Glomerular visceral epithelial cell (primary cell): ENCODE measurements at regions not wholly inside any gene's neighbourhood (a gene's known extent, or its start where the extent isn't known, plus 50 kb on each side); places are given as distances from the start of the nearest gene placed in this dataset.

ENCODE experiments used
- DNase-seq: peaks from one replicate; pipeline ENCODE4 v3.0.0-alpha.2; 2016; ENCODE audit errors: extremely low spot score

DNA sequence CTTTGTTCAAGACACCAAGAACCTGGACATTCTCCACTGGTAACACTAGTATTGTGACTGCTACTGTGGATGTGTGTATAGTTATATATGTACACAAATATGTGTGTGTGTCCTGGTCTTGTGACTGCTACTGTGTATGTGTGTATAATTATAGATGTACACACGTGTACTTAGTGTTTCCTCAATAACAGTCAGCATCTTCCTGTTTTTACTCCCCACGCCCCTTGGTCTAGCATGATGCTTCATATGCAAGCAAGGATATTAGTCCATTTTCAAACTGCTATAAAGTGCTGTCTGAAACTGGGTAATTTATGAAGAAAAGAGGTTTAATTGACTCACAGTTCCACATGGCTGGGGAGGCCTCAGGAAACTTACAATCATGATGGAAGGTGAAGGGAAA, 802.7 kb downstream of the RNF144A start:
- no peak for DNase-seq

DNA sequence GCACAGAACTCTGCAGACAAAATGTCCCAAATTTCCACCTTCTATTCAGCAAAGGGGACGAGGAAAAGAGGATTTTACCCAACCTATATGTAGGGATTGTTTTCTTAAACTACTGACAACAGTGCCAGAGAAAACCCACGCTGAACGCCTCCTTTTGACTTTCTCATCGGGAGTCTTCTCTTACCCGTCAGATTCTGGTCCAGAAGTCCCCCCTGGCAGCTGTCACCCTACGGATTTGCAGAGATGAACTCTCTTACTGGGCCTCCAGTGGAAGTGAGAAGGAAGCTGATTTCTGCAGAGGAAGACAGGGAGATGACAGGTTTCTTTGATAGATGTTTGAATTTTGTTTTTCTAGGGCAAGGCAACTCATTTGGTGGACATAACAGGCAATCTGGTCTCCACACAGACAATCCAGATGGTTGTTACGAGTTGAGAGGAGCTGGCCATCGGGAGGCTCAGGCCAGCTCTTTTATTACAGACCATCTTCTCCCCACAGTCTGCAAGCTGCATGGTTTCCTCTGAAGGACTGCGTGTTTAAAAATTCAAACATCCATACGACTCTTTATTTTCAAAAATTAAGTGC, 804.3 kb downstream of the RNF144A start:
- DNase-seq: no peak

DNA sequence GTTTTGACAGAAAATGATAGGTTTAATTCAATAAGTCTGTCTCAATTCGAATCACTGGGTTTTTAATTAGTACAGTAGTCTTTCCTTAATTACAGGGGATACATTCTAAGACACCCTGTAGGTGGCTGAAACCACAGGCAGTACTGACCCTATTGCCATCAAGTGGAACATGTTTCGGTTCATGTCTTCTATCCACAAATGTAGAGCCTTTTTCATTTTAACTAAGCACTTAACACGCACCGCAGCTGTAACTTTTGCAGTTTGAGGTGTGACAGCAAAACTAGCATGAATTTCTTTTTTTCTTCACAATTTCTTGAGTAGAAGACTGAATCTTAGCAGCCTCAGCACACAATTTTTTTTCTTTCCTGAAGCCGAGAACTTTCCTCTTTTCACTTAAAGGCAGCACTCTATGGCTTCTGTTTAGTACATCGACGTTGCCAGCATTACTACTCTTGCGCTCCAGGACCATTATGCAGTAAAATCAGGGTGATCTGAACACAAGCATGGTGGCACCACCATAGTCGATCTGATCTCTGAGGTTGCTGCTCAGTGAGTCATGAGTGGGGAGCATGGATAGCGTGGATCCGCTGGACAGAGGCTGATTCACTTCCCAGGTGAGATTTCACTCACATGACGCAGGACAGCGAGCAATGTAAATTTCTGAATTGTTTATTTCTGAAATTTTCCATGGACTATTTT, 805.1 kb downstream of the RNF144A start:
- no peak for DNase-seq

DNA sequence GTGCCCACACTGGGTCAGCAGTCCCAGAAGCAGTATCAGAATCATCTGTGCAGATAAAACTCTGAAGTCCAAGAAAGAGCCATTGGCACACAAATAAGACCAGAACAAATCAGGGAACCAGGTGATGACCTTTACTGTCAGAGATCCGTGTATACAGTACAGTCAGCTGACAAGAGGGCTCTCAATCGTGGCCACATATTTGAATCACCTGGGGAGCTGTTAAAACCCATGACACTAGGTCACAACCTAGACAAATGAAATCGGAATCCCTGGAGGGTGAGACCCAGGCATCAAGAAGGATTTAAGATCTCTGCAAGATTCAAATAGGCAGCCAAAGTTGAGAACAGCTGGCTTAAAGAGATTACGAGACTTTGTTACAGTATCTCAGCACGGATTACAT, 807.1 kb downstream of the RNF144A start:
- no peak for DNase-seq

DNA sequence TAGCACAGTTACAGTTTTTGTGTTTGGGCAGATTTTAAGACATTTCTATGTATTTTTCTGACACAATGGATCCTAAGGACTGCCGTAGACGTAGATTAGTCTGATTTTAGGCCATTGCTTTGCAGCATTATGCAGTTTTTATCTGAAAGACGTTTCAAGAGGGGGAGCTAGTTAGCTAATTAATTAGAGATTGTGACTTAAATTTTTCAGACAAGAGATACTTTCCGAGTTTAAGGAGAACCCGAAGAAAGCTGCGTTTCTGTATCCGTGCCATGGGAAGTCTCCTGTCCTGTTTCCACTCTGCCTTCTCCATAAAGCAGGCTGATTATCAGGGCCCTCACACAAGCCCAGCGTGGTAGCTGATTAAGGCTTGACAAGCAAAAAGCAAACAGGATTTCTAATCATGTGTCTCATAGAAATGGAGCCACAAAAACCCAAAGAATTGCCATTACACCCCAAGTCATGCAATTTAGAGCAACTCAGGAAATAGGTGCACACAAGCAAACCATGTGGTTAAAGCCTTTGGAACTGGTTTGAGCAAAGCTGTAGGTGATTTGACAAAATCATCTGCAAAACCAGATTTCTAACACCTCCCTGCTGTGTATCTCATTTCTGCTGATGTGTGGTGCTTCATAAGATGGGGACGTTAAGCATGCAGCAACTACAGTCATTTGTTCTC, 808.1 kb downstream of the RNF144A start:
- DNase-seq: no peak

DNA sequence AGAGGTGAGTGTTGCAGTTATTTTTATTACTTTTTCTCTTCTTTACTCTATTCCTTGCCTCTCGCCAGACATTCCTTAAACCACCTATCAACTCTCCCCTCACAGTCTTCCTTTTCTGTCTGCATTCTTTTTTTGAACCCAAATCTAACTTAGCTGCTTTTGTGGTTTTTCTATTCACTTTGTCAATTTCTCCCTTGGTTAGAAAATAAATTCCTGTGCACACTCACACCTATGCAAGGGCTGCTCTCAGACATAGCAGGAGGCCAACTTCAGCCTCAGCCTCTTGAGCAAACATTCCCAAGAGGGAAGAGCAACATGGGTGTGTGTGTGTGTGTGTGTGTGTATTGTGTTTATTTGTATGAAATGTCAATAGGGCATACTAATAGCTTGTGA, 808.6 kb downstream of the RNF144A start:
- DNase-seq: no peak

DNA sequence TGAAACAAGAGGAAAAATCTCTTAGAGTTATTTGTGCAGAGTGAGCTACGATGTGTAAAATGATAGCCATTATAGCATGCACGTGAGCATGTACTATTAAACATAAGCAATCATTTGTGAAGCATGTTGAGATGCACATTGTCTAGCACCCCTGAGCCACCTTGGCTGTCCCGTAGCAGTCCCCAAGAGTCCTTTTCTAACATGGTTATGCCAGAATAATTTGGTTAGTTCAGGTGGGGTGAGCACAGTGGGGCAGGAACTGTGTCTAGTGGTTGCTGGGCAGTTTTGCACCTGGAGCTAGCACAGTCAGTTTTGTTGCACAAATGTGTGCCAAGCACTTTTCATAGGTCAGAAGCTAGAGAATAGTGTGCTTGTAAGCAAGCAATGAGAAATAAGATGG, 809.8 kb downstream of the RNF144A start:
- DNase-seq: no peak

DNA sequence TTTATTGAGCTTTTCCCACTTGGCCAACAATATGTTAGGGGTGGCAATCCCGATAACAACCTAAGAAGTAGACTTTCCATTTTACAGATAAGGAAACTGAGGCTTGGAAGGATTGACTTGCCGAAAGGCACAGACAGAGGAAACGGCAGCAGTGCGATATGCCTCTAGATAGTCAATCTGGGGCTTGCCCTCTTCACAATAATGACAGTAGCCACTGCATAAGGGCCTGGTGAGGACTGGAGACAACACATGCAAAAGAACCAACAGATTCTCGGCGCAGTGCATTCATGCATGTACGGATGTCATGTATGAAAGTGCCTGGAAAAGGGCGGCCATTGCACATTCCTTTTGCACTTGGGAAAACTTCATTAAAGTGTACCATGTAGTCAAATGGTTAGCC, 811.2 kb downstream of the RNF144A start:
- DNase-seq: no peak

DNA sequence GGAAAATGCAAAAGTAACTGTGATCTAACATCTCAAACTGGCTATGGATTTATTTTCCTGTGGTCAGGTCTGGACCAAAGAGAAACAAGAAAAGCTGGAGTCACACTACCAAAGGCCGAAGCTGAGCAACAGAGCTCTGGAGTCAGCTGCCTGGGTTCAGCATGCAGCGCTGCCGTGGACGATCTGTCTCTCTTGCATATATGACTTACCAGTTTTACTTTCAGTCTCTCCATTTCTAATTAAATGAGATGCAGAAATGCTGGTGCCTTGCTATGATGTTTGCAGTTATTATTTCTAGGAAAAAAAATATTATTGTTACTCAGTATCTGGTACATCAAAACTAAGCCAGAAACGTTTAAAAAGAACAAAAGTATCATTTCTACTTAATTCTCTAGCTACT, 813.2 kb downstream of the RNF144A start:
- DNase-seq: no peak

DNA sequence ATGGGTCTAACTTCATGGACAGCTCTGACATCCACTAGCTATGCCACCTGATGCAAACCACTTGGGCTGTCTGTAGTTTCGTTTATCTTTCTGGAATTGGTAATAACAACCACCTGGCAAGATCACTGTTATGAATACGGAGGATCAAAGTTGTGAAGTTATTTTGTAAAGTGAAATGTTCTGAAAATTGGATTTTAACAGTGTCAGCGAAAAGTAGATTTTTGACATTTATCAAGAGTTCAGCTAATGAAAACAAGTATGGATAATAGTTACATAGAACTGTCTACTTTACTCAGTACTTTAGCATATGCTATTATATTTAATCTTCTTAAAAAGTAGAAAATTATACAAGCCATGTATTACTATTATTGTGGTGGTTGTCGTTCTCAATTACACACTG, 813.8 kb downstream of the RNF144A start:
- no peak for DNase-seq

DNA sequence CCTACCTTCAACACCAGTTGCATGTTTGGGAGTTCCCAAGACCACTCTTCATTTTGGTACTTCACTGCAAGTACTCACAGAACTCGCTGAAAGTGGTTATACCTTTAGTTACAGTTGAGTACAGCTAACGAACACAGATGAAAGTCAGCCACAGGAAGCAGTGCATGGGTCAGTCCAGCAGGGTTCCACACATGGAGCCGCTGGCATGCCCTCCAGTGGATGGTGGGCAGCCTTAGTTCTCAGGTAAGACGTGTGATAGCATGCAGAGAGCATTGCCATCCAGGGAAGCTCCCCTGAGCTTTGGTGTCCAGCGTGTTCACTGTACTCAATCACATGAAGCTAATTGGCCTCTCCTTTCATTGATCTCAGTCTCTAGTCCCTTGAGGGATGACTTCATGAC, 815.3 kb downstream of the RNF144A start:
- DNase-seq: no peak

DNA sequence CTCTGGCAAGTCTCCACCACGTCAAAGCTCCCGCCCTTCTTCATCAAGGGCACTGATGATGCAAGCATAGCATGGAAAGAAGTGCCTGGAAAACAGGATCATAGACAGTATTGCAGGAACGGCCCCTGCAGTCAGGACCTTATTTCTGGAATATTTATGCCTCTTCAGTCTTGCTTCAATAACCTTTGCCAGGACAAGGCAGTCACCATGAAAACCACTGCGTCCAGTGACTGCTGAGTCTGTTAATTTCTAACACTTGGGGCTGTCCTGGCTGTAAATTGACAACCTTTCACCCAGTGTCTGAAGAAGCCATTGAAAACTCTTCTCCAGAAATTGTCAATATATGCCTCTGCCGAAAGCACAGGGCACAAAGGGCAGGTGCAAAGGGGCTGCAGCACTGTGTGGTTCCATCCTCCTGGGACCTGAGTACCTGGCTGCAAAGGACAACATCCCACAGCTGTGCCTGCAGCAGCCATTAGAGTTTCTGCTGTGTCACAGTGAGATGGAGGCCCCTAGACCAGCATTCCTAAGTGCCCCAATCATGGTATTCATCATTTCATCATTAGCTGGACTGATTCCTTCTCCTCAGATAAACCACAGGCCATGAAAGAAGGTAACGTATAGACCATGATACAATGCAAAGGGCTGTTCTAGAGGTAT, 819.6 kb downstream of the RNF144A start:
- peak; percentile 39 for DNase-seq

DNA sequence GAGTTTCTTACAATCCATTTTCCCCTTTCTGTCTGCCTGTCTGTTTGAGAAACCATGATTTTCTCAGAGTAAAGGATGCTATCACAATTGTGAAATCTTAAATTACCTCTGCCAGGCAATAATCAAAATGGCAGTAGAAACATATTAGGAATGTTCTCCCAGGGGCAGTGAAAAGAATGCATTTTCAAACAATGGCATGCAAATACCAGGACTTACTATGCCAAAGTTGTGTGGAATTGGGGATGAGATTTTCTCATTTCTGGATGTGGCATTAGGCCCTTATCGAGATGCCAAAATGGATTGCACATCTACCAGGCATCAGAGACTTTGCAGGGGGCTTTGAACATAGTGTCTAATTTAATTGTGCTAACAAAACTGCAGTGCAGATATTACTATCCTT, 821.4 kb downstream of the RNF144A start:
- no peak for DNase-seq

DNA sequence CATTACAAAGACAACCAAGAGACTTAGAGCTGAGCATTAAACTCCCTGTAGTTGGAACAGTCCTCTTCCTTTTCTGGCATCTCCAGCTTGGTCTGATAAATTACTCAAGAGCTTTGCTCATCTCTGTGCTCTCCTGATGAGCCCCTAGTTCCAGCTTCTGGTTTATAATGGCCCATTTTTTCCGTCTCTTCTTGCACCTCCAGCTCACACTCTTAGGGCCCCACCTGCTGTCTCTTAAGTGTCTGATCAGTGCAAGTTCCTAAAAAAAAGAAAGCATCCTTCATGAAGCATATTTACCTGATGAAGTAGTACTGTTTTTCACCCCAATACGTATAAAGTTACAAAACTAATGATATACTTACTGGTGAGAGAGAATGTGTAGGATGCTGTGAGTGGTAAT, 822.9 kb downstream of the RNF144A start:
- no peak for DNase-seq

DNA sequence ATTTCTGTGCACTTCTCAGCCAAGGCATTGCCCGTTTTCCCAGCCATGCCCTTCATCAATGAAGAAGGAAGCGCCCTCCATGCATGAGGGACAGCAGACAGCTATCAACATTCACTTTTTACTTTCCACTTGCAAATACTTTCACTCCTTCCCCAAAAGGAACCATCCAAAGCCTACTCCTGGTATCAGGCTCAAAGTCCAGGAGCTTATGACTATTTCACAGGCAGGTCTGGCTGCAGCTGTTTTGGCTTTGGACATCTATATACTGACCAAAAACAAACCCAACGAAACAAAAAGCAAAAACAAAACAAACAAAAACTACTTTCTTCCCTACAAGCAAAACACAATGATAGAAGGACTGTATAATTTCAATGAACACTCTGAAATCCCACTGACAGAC, 825.1 kb downstream of the RNF144A start:
- no peak for DNase-seq

DNA sequence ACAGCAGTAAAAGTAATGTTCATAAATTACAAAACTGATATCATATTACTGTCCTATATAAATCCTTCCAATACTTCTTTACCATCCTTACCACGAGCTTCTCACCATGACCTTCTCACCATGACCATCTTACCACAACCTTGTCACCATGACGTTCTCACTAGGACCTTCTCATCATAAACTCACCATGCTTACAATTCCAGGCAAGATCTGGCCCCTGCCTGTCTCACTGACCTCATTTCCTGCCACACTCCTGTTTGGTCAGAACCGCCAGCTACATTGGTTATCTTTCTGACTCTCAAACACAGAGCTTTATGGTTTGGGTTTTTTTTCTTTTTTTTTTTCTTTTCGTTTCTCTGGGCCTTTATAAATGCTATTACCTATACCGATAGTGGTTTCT, 827.6 kb downstream of the RNF144A start:
- DNase-seq: no peak

DNA sequence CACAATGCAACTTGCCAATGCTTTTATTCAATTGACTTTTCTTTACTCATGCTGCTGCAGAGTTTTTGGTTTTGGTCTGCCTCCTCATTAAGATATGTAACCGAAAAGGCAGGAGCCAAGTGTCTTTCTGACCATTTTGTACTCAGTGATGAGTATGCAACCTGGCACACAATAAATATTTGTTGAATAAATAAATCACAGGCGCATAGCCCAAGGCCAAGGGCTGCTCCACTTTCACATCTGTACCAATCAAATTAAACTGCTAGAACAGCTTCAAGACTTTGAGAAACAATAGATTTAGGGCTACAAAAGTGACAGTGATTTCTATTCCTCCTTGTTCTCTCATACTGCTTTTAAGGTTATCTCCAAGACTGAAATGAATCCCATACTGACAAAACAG, 828.2 kb downstream of the RNF144A start:
- DNase-seq: no peak

DNA sequence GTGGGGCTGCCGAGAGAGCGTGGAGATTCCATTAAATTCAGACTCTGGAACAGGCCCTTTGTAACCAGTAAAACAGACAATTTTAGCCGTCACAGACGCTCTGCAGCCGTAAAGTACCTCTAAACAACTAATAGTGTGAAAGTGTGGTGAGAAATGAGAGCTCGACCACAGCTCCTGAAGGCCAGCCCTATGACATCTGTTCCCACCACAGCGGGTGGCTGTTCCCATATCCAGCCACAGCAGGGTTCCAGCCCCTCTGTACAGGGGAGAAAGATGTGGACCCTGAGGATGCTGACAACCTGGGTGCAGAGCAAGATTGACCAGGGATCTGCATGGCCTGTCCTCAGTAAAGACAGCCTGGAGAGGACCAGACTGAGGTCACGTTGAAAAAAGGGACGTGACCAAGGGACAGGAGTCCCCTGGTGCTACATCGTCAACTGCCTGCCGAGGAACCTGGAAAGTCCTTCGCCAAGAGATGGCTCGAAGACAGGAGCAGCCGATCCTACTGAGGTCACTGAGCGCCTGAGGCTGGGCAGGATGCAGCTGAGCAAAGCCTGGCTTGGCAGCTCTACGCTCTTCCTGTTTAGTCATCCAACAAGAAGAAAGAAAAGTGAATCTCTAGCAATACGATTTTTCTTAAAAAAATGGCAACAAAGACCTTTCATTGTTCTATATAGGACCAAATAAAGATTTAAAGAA, 831.7 kb downstream of the RNF144A start:
- no peak for DNase-seq

DNA sequence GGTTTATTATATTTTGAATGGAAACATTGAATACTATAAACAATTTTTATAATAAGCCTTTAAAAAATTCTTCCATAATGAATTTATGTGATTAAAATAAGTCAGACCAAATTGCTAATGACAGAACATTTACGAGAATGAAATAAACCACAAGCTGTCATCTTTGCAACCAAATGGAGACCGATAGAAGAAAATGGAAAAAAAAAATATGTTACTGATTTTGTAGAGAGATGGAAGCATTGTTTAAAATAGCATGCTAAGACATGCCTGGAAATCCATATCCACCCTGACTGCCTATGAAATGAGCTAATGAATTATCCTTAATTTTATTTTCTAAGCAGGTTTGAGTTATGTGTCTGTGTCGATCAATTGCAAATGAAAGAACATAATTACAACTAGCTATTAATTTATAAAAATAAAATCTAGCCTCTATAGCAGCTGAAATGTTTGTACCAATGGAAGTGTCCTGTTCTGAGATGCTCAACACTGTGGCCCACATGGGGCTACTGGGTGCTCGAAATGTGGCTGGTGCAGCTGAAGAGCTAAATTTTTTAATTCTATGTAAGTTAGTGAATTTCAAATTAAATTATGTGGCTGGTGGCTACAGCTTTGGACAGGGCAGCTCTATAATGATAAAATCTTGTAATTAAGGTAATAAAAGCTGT, 832.8 kb downstream of the RNF144A start:
- DNase-seq: no peak

DNA sequence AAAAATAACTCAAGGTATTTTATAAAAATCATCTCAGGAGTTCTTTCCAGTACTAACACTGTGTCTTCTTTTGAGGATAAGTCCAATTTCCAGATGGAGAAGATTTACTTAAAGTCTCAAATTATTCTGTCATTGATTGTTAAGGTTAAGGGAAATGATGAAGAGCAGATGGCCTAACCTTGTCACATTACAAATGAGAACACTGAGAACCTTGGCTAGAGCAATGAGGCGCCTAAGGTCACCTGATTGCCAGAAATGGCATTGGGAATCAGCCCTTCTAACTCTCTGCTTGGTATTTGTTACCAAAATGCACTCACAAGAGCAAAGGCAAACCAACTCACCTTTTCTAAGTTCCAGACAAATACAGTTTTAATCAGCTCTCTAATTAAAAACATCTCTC, 835.1 kb downstream of the RNF144A start:
- no peak for DNase-seq

DNA sequence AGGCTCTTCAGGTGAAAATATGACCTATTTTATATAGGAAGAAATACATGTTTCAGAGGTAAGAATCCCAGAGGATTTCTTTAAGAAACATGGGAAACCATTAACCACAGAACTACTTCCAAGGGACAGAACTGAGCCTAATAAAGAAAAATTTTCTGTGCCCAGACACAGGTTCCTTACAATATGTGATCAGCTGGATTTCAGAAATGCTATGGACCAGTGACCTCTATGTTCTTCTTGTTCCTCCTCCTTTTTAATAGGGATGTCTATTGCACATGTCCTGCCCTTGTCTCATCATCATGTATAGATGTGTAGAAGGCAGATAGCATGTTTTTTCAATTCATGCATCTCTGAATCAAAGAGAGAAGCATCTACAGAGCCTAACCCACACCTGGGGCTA, 836.6 kb downstream of the RNF144A start:
- no peak for DNase-seq

DNA sequence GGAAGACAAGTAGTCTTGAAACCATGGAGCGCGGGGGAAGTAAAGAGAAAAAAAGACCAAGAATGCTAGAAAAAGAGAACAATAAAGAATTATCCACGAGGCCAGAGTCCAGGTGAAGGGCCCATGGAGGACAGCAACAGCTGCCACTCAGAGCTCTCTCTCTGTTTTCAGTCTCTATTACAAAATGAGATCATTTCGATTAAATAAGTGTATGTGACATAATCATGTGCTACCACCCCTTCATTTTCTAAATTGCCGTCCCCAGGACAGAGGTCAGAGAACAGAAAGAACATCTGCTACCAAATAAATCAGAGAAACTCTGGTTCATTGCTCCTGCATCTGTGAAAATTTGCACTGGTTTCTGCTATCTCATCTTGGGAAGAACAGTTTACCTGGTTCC, 838.7 kb downstream of the RNF144A start:
- no peak for DNase-seq
